Hematopoietic multipotent progenitor cell treated with erythropoietin and hydrocortisone succinate and interleukin-3 and kit ligand, for 8 days (in vitro differentiated cells): ENCODE measurements at regions not wholly inside any gene's neighbourhood (a gene's known extent, or its start where the extent isn't known, plus 50 kb on each side); places are given as distances from the start of the nearest gene placed in this dataset.
A peak's percentile ranks its signal among the peaks of the same experiment; 100 is the strongest.
"Not testable (repeated sequence)": the region's sequence is repeated elsewhere in the genome, so short reads cannot be mapped to it uniquely, and the experiment has no call there.

Source experiments
- DNase-seq: peaks from one replicate; pipeline ENCODE4 v3.0.0-alpha.2; 2015

DNA sequence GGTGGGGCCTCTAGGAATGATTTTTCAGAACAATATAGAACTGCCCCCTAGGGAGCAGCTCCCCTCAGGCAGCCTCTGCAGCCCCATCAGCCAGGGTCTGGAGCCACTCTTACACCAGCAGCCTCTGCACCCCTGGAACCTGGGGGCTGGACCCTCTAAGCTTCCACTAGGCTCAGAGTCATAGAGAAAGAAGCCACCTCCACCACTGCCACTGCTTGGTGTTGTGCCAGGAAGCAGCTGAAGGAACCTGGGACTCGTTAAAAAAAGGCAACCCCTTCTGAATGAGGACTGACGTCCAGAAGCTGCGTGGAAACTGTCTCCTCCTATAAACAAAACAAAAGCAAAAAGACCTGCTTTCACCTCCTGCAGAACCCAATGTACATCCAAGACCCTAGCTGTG is 98.1 kb upstream of the HS6ST1 start:
- no peak for DNase-seq

DNA sequence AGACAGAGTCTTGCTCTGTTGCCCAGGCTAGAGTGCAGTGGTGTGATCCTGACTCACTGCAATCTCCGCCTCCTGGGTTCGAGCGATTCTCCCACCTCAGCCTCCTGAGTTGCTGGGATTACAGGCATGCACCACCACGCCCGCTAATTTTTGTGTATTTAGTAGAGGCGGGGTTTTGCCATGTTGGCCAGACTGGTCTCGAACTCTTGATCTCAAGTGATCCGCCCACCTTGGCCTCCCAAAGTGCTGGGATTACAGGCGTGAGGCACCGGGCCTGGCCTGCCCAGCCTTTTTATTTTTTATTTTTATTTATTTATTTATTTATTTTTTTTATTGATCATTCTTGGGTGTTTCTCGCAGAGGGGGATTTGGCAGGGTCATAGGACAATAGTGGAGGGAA is 98.6 kb upstream of the HS6ST1 start:
- not testable (repeated sequence) for DNase-seq

DNA sequence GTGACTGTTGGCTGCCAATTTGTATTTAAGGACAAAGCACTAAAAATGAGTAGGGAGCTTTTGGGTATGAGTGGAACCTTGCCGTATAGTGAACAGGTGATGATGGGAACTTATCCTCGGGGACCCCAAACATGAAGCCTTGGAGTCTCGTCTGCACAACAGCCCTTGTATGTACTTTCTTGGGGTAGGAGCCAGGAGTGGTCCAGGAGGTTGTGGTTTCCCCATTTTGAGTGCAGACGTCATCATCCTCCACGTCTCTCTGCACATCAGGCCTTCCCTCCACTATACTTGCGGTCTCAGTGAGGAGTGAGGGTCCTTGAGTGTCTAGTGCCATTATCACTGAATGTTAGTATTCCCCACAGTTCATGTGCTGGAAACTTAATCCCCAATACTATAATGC is 101.5 kb upstream of the HS6ST1 start:
- no peak for DNase-seq

DNA sequence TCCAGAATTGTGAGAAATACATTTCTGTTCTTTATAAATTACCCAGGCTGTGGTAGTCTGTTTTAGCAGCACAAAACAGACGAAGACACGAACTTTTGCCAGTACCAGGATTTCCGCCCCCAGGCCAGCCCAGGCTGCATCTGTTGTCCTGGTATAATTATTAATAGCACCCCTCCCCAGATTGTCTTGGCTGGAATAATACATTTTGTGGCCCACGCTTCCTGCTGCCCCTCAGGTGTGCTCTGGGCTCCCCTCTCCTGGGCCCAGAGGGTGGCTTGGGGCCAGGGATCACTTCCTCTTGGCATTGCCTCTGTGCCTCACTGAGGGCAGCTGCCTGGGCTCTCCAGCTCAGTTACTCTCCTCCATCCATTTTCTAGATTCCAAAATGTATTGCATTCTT is 102.1 kb upstream of the HS6ST1 start:
- DNase-seq: no peak

DNA sequence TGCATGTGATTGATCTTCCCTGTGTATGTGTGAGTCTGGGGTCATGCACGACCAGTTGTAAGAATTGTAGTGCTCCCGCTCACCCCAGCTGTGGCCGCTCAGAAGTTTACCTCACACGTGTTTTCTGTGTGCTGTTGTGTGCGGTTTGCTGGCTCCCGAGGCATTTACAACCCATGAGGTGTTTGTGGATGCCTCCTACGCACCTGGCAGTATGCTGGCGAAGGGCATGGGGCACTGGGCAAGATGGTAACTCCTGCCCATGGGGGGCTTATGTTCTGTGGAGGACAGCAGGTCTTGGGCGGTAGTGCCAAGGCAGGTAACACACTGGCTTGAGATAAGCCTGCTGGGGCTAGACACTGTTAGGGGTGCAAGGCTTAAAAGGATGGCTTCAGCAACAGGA is 102.6 kb upstream of the HS6ST1 start:
- no peak for DNase-seq

DNA sequence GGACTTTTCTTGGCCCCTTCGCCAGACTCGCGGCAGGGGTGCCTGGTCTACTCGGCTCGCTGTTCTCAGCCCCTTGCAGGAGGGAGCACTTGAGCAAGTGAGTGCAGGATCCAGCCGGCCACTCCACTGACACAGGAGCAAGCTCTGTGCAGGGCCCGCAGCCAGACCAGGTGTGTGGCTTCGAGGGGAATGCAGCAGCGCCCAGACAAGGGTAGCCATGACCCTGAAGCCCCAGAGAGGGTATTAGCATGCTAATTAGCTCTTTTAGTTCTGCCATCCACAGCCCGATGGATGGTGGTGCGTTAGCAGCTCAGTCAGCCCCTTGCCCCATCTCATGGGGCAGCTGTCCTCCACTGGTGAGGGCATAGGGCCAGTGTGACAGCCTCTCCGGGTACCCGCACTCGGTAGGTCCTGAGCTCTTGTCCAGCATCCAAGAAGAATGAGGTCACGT is 103.2 kb upstream of the HS6ST1 start:
- no peak for DNase-seq

DNA sequence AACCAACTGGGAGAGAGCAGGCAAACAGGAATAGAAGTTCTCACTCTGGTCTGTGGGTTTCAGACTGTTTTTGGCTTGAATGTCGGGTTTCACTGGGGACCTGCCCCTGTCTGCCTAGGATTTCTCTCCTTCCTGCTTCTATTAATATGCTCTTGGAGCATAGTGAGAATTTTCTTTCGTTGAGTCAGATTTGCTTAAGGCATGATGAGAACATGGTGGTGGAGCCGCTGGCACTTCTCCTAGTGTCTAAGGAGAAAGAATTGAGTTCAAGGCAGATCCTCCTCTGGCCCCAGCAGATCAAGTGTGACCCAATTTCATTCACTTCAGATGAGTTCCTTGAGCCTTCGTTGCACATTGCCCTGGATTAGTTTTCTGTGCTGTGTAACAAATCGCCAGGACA is 103.9 kb upstream of the HS6ST1 start:
- DNase-seq: no peak

DNA sequence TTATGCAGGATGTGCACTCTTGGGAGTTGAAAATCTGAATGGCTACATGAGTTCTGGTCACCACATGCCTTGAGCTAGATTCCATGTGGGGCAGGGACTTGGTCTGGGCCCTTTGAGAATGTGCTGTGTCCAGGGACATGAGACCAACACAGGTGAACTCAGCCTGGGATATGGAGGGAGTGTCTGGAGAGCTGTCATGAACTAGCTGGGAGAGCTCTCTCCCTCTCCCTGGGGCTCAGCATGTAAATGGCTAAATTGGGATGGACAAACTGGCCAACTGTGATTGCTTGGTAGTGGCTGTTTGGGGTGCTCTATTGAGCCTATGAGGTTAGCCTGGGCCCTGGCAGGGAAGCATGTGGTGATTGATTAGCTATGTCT is 105.1 kb upstream of the HS6ST1 start:
- DNase-seq: no peak

DNA sequence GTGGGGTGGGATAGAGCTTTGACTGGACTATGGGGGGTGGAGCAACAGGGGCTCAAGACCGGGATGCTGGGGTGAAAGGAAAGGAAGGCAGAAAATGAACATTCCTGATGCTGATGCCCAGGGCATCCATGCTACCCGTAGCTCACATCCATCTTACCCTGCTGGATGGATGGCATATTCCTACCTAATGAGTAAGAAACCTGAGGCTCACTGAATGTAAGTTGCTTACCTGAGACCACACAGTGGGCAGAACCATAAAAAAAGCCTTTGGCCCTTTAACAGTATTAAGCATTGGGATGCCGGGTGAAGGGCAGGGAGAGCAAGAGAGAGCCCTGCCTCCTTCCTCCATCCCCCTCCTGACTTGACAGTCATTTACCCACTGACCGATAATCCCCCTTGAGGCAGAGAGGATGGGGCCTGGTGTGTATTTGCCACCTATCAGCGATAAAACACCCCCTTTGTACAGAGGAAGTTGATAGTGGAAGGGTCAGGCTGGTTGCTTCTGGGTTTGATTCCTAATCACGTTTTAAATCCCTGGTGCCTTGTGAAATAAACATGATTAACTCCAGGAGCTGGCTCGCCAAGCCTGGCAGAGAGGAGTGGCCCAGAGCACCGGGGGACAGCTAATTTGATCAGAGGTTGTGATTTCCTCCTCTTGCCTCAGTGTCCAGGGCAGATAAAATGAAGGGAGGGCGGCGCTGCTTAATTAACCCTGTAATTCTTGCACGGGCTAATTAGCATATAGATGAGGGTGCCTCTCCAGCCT is 105.9 kb upstream of the HS6ST1 start:
- DNase-seq: peak; percentile 58

DNA sequence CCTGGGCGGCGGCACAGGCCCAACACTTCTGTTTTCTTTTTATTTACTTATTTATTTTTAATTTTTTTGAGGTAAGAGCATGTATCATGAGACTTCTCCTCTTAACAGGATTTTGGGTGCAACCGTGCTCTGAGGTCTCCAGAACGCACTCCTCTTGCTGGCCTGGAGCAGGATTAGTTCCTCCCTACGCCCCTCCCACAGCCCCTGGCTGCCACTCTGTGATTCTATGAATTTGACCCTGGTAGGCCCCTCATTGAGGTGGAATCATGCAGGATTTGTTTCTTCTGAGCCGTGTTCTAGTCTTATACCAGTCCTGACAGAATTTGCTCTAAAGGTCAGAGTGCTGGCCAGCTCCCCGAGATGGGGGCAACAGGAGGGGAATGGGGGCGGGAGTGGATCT is 106.5 kb upstream of the HS6ST1 start:
- DNase-seq: no peak

DNA sequence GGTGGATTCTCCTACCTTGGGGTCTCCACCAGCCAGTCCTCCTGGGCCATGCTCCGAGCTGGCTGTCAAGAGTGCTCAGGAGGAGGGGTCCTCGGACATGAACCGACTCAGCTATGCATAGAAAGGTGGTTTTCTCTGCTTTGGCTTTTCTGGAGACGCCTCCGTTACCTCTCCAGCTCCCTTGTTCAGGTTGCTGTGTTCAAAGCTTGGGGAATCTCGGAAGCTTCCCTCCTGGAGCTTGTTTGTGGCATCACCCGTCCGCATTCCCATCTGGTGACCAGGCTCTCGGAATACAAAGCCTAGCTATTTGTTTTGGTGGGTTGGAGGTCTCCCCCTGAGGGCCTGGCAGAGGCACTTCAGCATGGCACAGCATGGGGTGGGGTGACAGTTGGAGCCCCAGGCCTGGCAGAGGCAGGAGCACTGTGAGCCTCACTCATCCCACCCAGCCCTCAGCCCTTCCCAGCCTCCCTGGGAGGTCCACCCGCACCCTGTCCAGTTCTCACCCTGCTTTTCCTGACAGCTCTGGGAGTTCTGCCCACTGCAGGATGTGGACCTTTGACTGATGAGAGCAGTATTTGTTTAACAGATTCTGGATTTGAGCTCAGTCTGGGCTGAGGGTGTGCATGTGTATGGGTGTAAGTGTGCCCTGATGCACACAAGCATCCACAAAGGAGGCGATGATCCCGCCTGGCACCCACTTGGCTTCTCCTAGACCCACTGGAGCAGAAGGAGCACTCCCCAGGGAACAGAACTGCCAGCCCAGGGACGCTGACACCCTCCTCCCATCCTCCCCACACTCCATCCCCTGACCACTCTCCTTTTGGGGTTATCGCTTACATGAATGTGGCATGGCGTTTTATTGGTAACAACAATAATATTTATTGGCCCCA is 107.3 kb upstream of the HS6ST1 start:
- no peak for DNase-seq

DNA sequence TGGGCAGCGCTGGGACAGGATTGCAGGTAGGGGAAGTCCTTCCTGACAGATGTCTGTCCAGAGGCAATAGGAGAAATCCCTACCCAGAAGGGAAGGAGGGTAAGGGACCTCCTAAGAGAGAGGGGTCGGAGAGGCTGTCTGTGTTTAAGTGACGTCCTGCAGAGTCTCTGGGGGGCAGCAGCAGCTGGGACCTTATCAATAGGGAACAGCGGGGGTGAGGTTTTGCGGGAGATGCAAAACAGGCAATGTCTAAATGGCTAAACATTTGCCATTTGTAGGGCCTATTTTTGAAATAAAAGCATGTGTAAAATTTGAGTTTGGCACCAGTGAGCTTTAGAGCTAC is 108.7 kb upstream of the HS6ST1 start:
- no peak for DNase-seq

DNA sequence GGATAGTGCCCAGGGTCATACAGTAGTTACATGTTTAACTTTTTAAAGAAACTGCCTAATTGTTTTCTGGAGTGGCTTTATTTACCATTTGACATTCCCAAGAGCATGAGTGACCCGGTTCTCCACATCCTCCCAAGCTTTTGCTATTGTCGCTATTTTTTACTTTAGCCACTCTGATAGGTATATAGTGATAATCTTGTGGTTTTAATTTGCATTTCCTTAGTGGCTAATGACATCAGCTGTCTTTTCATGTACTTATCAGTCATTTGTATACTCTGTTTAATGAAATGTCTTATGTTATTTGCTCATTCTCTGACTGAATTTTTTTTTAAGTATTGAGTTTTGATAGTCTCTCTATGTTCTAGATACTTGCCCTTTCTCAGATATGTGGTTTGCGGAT is 109.7 kb upstream of the HS6ST1 start:
- DNase-seq: no peak

DNA sequence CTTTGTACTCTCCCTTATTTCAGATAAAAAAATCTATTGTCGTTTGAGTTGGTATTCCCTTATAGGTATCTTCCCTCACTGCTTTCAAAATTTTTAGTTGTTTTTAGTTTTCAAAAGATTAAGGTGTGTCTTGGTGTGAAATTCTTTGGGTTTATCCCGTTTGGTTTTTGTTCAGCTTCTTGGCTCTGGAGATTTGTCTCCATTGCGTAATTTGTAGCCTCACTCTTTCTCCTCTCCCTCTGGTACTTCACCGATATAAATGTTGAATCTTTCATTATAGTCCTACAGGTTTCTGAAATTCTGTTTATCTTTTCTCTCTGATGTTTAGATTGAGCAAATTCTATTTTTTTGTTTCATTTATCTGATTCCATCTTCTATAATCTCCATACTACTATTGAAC is 113.8 kb upstream of the HS6ST1 start:
- no peak for DNase-seq

DNA sequence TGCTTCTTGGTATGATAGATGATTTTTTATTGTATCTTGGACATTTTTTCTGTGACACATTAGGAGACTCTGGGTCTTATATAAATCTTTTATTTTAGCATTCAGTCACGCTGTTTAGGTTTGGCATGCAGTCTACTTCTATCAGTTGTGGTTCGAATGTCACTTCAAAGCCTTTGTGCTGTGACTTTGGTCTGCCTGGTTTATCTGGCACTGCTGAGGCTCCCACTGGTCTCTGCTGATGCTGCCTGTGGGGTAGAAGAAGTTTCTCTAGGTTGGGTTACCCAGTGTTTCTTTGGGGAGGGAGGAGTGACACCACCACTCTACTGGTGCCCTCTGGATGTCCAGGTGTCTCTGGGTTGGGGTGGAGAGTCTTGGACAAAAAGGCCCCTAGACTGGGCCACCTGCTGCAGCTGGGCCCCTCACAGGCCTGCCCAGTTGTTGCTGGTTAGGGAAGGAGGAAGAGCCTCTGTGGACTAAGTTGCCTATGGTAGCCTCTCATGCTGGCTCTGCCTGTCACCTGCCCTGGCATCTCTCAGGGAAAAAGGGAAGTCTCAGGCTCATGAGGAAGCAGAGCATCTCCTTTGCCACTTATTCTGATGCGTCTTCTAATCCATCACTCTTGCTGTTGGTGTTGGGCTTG is 115.4 kb upstream of the HS6ST1 start:
- DNase-seq: no peak

DNA sequence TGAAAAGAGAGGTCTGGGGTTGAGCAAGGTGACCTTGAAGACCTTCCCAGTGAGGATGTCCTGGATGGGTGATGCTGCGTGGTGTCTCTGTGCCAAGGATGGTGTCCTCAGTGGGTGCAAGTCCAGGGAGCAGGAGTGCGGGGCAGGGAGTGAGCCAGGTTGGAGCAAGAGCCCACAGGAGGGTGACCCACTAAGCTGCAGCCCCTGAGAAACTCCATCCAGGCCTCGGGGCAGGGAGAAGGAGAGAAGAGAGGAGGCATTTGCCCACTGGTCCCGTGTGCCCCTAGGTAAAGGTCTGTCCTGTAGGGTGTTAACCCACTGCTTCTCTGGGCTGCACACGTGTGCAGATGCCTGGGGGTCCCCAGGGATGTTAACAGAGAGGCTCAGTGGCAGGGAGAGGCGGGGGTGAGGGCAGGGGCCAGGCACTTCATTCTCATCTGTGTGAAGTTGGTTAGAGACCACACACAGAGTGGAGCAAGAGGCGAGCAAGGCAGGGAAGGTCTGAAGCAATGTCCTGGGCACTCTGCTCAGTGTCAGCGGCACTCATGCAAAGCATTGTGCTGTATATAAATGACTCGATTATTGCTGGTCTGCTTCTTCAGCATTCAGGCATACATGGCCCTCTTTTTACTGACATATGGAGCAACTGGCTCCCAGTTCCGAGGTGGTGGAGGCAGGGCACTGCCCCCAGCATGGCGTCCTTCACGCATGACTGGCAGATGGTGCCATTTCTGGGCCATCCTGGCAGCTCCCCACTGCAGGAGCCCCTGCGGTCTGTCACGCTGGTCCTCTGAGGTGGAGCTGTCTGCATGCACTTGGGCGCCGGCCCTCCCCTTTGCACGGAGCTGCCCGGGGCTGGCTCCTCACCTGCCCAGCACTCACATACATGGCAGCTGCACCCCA is 117.2 kb upstream of the HS6ST1 start:
- no peak for DNase-seq

DNA sequence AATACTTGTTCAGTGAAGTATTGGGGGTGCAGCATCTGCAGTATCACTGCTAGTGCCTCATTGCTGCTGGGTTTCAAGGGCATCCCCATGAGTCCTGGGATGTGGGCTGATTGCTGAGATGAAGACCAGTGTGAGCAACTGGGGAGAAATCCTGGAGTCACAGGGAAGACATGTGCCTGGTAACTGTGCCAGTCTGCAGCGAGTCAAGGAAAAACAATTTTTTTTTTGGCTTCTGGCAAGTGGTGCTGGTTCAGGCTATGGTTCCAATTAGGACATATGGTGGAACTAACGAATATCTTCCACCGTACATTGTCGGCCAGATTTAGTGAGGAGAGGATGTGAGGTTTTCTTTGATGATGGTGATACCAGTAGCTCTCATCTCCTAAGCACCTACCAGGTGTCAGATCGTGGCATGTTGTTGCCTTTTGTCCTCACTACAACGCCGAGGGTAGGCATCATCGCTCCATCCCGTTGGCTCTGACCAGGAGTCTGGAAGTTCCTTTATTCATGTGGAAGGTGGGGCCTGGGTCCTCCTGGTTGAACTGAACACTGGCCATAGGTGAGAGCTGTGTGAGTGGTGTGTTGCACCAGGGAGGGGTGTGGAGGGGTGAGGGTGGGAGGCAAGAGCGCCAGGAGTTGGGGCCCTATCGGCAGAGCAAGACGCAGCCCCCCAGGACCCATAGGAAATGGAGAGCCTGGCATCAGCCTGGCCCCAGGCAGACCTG is 118.0 kb upstream of the HS6ST1 start:
- no peak for DNase-seq

DNA sequence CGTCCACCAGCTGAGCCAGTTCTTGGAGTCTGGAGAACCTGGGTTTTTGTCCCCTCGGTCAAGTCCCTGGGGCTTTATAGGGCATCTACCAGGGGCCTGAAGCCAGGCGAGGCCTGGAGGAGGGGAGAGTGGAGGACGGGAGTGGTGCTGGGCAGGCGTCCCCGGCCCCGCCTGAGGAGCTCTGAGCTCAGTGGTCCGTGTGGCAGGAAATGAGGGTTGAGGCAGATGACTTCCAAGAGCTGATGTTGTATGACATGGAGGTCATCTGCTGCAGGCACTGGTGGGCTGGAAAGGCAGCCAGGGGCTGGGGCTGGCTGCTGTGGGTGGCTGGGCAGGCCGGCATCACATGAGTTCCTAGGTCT is 118.5 kb upstream of the HS6ST1 start:
- no peak for DNase-seq

DNA sequence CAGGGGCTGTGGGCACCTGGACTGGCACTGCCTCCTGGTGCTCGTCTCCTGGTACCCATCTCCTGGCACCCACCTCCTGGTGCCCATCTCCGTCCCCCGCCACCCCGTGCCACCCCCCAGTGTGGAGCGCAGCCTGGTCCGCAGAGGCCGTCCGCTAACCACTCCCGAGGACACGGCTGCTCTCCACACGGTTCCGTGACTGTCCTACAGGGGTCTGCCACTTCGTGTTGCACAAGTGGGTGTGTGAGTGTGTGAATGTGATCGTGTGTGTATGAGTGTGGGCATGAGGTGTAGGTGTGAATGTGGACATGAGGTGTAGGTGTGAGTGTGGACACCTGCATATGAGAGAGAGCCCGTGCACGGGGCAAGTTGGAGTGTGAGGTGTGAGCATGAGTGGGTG is 119.4 kb upstream of the HS6ST1 start:
- DNase-seq: no peak

DNA sequence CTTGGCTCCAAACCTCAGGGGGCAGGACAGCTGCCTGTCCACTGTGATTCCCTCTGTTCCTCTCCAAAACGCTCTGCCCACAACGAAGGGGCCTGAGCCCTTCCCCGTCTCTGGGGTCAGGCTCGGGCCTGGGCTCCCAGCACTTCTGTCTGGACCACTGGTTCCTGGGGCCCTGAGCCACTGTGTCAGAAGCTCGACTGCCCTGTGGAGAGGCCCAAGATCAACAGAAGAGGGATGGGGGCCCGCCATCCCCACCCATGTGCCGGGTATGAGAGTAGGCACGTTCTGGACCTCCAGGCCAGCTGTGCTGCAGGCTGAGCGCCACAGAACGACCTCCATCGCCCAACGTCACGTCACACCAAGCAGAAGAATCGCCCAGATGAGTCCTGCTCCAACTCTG is 119.9 kb upstream of the HS6ST1 start:
- no peak for DNase-seq

DNA sequence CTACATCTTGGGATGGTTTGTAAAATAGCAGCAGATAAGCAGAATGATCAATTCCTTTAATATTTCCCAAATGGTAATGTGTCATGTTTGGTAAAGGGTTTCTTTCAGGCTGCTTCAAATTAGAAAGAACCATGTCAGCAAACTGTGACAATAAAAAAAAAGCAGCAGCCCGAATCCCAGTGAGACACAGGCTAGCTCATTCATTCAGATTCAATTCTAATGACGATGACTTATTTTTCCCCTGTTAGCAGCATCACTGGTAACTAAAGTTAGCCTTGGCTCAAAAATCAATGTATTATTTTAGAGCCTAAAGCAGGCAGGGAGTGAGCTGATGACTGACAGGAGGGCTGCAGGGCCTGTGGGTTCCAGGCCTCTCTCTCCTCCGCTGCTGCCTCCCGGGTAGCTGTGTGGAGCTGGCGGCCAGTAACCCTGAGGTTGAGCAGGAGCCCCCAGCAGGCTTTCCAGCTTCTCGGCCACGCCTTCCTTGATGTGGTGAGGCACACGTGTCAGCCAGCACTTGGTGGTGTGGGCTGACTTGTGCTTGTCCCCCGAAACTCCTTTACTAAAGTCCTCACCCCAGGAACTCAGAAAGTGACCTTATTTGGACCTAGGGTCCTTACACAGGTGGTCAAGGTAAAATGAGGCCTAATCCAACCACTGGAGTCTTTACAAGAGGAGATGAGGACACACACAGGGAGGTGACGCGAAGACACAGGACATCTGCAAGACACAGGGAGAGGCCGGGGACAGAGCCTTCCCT is 120.5 kb upstream of the HS6ST1 start:
- peak; percentile 44 for DNase-seq
